ENCODE measurements at regions not wholly inside any gene's neighbourhood (a gene's known extent, or its start where the extent isn't known, plus 50 kb on each side); places are given as distances from the start of the nearest gene placed in this dataset.
"Not testable (repeated sequence)": the region's sequence is repeated elsewhere in the genome, so short reads cannot be mapped to it uniquely, and the experiment has no call there.

- DNase-seq (ENCODE audit: low read depth in 2 of 2), result peak in 1 of 2 experiments; percentile 11
Observed at GRCh38 chr15:39025321-39025720, 460.7 kb upstream of the RASGRP1 start.

DNA sequence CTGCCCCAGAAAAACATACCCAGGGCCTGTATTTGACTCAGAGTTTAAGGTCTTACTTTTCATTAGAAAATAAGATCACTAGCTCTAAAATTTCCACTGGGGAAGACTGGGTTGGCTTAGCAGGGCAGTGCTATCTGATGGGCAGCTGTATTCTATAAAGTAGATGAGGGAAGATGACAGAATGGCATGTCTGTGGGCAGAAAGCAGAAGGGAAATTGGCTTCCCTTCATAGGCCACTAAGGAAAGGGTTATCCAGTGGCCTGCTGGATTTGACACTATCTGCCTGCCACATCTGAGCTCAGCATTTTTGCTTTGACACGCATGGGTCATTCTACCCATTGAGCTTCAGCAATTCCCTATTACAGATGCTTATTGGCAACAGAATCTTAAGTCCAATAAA is 461.3 kb upstream of the RASGRP1 start:
- no peak for DNase-seq (ENCODE audit: low read depth in 2 of 2)

DNA sequence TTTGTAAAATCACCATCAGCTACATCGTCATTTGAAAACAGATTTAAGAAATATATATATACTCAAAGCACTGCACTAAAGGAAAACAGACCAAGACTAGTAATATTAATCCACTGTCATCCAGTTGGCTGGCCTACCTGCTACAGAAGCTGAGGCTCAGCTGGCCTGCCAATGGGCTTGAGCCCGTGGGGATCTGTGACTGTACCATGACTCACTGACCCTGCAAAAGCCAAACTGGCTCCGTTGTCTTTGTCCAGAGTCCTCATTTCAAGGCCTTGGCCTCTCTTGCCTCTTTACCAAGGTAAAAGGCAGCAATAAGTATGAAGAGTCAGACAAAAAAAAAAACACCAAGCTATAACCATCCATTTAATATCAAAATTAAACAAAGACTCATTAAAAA is 463.5 kb upstream of the RASGRP1 start:
- no peak for DNase-seq (ENCODE audit: low read depth in 2 of 2)

GRCh38 chr15:39029741-39030140 is 465.1 kb upstream of the RASGRP1 start:
- DNase-seq (ENCODE audit: low read depth in 2 of 2), result no peak

- peak in 1 of 2 experiments; percentile 9 for DNase-seq (ENCODE audit: low read depth in 2 of 2)
Observed at GRCh38 chr15:39030291-39031070, 465.9 kb upstream of the RASGRP1 start.

DNA sequence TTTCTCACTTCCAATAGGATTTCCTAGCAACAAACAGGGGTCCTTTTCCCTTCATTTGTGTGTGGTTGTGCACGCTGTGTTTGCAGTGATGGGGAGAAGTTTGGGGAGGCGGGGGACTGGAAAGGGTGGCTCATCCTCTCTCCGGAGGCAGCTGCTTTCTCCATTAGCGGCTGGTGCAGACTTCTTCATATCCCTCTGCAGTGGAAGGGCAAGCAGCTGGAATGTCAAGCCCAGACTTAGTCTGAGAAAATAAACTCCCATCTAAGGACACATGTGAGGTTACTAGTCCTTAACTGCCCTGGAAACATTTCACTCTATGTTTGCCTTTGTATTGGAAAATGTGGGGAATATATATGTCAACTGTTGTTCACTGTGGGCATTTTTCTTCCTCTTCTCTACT is 467.0 kb upstream of the RASGRP1 start:
- no peak for DNase-seq (ENCODE audit: low read depth in 2 of 2)

DNA sequence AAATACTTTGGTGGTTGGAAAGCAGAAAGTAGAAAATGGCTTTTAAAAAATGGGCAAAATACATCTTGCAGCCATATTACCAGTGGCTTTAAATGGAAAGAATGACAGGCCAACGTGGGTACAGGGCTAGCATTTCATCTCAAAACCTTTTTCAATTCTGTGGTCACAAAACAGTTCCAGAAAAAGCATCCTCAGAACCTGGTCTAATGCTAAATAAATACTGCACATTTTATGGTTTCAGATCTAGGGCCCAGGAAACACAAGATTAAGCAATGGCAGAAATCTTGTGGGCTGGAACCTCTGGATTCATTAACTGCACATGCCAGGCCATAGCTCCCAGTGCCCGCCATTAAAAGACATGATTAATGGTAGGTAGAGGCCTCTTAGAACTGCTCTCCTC is 470.2 kb upstream of the RASGRP1 start:
- DNase-seq (ENCODE audit: low read depth in 2 of 2), result no peak

GRCh38 chr15:39037611-39038010 is 473.0 kb upstream of the RASGRP1 start:
- DNase-seq (ENCODE audit: low read depth in 2 of 2), result not testable (repeated sequence)

DNA sequence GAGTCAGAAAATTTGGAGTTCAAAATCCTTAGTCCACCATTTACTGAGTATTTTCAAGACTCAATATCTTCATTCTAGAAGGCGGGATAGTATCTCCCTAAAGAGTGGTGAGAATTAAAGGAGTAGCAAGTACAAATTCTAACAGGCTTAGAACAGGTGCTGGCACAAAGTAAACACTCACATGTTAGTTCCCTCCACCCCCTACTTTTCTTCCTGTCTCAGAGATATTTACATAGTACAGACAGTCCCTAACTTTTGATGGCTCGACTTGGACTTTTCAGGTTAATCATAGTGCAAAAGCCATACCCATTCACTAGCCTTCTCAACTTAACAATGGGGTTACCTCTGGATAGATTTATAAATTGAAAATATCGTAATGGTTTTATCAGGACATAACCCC is 476.2 kb upstream of the RASGRP1 start:
- no peak for DNase-seq (ENCODE audit: low read depth in 2 of 2)

DNA sequence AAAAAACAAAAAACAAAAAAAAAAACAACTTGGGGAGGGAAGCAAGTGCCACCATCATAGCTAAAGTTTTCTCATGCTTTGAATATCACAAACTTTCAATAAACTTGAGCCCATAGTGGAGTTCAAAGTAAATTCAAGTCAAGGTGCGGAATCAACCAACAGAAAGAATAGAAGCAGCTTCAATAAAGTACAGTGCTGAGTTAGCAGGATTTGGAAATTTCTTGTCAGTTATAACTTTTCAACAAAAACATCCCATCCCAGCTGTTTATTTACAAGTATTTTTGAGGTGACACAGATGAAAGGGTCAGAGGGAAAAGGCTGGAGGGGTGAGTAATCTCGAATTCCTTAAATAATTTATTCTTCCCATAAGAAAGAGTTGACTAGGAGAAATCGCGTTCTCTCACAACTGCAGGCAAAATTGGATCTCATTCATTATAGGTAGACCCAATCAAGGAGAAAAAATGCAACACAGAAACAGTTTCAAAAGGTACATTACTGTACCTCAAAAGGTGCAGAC is 477.4 kb upstream of the RASGRP1 start:
- no peak for DNase-seq (ENCODE audit: low read depth in 2 of 2)

DNA sequence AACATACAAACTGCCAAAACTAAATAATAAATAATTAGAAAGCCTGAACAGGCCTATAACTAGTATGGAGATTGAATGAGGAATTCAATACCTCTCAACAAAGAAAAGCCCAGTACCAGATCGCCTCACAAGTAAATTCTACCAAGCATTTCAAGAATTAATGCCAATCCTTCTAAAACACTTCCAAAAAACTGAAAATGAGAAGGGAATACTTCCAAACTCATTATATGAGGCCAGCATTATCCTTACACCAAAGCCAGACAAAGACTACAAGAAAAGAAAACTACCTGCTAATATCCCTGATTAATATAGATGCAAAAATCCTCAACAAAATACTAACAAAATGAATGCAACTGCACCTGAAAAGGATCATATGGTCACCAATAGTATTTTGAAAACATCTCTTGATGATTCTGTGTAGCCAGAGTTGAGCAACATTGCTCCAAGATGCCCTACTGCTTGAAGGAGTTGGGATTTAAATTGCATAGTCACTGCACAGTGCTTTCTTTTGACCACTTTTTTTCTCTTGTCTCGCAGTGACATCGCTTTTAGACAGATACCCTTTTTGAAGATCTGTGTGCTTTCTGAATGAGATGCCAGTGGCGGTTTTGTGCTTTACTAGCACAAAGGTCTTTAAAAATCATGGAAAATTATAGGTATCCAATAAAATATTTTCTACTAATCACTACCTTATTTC is 487.2 kb upstream of the RASGRP1 start:
- DNase-seq (ENCODE audit: low read depth in 2 of 2), result no peak

GRCh38 chr15:39052323-39052705 is 487.7 kb upstream of the RASGRP1 start:
- no peak for DNase-seq (ENCODE audit: low read depth in 2 of 2)

DNA sequence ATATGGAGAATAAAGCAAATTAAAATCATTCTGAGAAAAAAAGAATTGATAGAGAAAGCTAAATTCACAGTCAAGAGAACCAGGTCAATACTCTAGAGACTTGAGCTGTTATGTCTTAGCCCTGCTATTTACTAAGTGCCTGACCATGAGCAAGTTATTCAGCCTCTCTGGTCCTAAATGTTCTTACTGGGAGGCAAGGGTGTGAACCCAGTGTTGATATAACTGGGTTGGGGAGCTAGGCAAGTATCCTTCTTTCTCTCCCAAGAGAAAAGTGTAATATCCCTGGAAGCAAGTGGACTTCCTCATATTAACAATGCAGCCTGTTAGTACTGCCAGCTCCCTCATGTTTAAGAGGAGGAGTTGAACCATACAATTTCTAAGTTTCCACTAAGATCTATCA is 488.9 kb upstream of the RASGRP1 start:
- DNase-seq (ENCODE audit: low read depth in 2 of 2), result no peak

DNA sequence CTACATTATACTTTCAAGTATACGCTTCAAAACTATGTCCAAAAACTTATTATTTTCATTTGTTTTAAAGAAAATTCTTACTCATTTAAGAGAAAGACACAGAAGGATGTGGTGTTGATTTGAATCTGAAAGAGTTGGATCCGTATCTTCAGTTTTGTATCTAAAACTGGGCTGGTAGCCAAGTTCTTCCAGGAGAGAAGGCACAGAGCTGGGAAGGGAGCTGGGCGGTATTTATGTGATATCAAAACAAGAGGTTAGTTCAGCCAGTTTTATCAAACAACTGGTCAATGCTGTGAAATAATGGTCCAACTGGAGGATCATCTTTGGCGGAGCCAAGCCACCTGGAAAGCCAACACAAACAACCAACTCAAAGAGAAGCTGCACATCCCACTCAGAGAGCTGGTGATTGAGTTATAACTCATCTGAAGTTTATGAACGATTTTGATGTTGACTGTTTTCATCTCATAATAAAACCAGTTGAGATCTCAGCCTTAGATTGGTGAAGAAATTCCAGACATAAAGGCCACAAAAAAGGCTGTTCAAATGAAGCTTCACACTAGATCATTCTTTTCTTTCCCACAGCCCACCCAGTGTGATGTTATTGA is 489.6 kb upstream of the RASGRP1 start:
- no peak for DNase-seq (ENCODE audit: low read depth in 2 of 2)

DNA sequence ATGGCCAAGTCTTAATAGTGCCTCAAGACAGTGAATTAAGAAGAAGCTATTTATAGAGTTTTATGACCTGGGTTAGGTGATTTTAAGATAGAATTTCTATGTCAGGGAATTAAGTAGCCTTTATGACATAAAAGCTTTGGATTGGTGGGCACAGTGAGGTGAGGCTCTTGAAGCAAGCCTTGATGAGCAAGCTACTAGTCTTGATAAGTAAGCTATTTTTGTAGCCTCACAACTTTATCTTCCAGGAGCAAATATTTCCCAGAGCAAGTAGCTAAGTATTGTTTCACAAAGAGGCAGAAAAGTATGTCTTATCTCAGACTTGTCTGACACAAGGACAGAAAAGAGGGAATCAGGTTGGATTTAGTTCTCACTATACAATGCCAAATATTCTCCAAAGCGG is 491.7 kb upstream of the RASGRP1 start:
- no peak for DNase-seq (ENCODE audit: low read depth in 2 of 2)

DNA sequence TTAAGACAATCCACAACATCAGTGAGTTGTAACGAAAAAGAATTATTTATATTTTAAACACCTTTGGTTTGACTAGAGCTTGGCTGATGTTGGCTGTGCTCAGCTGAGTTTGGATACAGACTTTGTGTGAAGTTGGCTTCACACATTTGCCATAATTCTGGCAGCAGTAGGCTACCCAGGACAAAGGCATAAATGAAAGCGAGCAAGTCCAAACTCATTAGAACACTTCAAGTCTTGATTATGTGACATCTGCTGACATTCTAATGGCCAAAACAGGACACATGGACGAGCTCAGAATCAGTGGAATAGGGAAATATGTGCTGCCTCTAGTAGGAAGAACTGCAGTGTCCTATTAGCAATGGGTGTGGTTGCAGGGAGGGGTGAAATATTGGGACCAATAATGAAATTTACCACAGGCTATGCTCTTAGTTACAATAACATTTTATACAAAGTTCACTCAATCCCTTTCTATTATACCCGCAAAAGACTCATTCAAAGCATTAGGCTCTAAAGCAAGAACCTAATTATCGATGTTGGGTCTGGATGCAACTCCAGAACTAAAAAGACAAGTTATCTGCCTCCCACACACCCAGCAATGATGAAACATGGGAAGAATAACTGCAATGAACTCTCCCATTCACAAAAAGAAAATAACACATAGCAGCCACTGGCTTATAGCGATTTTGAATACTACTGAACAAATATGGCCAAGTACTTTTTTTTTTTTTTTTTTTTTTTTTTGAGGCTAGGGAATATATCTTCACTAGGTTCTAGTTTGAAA is 493.9 kb upstream of the RASGRP1 start:
- DNase-seq (ENCODE audit: low read depth in 2 of 2), result no peak

DNA sequence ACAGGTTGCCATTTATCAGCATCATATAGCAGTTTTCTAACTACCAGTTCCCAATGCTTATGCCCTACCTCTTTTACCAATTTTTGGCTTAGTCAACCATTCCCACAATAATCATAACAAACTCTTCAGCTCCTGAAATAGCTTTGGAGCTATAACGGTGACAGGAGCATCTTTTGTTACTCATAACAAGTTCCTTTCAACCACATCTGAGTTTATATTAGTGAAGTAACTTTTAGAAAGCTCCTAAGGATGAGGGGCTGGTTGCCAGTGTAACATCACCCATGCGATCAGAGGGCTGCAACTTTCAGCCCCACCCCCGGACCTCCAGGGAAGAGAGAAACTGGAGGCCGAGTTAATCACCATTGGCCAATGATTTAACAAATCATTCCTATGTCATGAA is 495.3 kb upstream of the RASGRP1 start:
- DNase-seq (ENCODE audit: low read depth in 2 of 2), result no peak

DNA sequence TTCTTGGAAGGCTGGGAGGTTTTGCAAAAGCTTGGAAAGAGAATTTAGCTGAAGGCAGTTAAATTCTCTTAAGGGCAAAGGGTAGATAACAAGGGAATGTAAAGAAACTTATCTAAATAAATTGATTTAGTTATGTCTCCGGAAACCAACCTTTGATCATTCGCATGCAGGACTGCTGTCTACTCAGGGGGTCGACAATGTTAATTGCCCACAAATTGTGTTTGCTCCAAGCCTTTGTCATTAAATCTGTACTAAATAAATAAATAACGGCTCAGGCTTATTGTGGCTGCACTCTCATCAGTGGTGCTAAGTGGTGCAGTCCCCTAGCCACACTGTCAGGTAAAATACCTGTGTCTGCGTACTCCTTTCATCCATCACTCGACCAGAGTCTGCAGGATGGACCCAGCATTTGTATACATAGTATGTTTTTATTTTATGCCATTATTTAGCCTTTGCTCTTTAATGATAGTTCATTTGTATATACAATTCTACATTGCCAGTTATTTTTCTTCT is 497.4 kb upstream of the RASGRP1 start:
- DNase-seq (ENCODE audit: low read depth in 2 of 2), result no peak

GRCh38 chr15:39066677-39067076 is 502.1 kb upstream of the RASGRP1 start:
- DNase-seq (ENCODE audit: low read depth in 2 of 2), result no peak

- no peak for DNase-seq (ENCODE audit: low read depth in 2 of 2)
Observed at GRCh38 chr15:39074341-39074985, 506.4 kb upstream of the THBS1 start.

GRCh38 chr15:39075311-39075710 is 505.6 kb upstream of the THBS1 start:
- DNase-seq (ENCODE audit: low read depth in 2 of 2), result peak; percentile 70 to 76
